ENCODE measurements at regions not wholly inside any gene's neighbourhood (a gene's known extent, or its start where the extent isn't known, plus 50 kb on each side); places are given as distances from the start of the nearest gene placed in this dataset.
A peak's percentile ranks its signal among the peaks of the same experiment; 100 is the strongest.

DNA sequence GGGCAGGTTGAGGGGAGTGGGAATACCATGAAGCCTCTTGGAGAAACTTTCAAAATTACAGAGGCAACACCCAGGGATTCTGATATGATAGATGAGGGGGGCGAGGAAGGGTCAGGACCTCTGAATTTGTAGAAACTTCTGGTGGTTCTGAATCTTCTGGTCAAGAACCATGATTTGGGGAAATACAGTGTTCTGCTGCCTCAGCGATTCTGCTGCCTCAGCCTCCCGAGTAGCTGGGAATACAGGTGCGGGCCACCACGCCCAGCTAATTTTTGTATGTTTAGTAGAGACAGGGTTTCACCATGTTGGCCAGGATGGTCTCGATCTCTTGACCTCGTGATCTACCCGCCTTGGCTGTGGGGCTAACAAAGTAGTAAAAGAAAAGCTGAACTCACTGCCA lies 70.4 kb downstream of the MAGEF1 start (continued):
- TF ChIP-seq, protein P1, sequence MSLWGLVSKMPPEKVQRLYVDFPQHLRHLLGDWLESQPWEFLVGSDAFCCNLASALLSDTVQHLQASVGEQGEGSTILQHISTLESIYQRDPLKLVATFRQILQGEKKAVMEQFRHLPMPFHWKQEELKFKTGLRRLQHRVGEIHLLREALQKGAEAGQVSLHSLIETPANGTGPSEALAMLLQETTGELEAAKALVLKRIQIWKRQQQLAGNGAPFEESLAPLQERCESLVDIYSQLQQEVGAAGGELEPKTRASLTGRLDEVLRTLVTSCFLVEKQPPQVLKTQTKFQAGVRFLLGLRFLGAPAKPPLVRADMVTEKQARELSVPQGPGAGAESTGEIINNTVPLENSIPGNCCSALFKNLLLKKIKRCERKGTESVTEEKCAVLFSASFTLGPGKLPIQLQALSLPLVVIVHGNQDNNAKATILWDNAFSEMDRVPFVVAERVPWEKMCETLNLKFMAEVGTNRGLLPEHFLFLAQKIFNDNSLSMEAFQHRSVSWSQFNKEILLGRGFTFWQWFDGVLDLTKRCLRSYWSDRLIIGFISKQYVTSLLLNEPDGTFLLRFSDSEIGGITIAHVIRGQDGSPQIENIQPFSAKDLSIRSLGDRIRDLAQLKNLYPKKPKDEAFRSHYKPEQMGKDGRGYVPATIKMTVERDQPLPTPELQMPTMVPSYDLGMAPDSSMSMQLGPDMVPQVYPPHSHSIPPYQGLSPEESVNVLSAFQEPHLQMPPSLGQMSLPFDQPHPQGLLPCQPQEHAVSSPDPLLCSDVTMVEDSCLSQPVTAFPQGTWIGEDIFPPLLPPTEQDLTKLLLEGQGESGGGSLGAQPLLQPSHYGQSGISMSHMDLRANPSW (CRISPR knock-in tag; IDR thresholded peaks at IDR 0.05), result no peak
- TF ChIP-seq, protein P2, sequence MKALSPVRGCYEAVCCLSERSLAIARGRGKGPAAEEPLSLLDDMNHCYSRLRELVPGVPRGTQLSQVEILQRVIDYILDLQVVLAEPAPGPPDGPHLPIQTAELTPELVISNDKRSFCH (CRISPR knock-in tag; IDR thresholded peaks at IDR 0.05), result no peak
- TF ChIP-seq, protein P2 (tag; IDR thresholded peaks at IDR 0.05), result no peak
- TF ChIP-seq C11orf30 (IDR thresholded peaks at IDR 0.05; ENCODE audit: low read depth), result peak; percentile 49; the same call in 1 of the 2 replicates
- TF ChIP-seq, protein P3, sequence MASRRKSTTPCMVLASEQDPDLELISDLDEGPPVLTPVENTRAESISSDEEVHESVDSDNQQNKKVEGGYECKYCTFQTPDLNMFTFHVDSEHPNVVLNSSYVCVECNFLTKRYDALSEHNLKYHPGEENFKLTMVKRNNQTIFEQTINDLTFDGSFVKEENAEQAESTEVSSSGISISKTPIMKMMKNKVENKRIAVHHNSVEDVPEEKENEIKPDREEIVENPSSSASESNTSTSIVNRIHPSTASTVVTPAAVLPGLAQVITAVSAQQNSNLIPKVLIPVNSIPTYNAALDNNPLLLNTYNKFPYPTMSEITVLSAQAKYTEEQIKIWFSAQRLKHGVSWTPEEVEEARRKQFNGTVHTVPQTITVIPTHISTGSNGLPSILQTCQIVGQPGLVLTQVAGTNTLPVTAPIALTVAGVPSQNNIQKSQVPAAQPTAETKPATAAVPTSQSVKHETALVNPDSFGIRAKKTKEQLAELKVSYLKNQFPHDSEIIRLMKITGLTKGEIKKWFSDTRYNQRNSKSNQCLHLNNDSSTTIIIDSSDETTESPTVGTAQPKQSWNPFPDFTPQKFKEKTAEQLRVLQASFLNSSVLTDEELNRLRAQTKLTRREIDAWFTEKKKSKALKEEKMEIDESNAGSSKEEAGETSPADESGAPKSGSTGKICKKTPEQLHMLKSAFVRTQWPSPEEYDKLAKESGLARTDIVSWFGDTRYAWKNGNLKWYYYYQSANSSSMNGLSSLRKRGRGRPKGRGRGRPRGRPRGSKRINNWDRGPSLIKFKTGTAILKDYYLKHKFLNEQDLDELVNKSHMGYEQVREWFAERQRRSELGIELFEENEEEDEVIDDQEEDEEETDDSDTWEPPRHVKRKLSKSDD (conservative IDR thresholded peaks at IDR 0.05; ENCODE audit: low read length), result no peak
